RCC 7860 (cell line): ENCODE measurements at regions not wholly inside any gene's neighbourhood (a gene's known extent, or its start where the extent isn't known, plus 50 kb on each side); places are given as distances from the start of the nearest gene placed in this dataset.

ENCODE experiments used
- DNase-seq: peaks from one replicate; pipeline ENCODE4 v3.0.0-alpha.2; 2015; ENCODE audit warnings: low spot score
- FAIRE-seq: peaks from 2 replicates; lab custom pipeline; 2012; peaks lifted over from hg19 to GRCh38; lab: Jason Lieb, UNC

DNA sequence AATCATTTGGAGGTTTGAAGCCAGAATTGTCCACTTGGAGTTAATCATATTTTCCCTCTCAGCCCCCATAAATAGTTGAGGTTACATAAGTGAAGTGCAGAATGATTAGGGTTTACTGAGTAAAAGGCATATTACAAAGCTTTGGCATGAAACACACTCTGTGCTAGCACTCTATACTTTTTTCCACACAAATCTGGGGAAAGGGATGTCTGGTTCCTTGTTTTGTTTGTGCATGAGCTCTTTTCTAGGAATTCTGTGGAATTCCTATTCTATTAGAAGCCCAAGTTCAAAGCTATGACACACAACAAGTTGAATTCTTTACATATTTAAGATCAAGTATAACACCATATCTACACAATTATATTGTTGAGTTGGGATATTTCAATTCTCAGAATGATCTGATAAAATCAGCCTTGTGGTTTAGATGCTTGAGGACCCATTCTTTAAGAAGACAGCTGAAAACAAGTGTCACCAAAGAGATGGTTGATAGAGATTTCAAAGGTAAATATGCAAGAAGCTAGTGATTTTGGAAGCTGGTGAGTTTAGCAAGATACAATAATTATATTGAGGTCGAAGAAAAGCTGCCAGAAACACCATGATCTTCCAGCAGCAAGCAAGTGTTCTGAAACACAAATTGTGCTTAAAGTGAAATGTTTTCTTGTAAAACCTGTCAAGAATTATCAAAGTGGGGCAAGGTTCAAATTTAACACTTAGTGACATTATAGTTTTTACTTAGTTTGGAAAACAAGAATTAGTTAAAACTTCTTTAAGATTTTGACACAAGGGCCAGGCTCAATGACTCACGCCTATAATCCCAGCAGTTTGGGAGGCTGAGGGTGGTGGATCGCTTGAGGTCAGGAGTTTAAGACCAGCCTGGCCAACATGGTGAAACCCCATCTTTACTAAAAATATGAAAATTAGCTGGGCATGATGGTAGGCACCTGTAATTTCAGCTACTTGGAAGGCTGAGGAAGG, 122.6 kb downstream of the INHBA start:
- peak; percentile 94 for FAIRE-seq
- peak; percentile 99 for DNase-seq

DNA sequence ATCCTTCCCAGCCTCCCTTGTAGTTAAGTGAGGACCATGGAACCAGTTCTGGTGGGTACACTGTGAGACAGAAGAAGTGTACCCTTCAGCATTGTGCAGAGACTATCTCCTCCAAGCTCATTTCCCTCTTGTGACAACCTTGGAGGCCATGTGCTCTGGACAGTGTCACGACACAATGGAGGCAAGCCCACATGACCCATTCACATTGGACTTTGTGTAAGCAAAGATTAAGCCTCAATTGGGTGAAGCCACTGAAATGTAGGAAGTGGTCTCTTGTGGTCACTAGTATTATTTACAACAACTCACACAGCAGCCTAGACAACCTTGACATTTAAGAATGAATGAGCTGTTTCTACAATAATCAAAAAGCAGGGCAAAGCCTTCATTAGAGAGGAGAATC, 124.2 kb downstream of the INHBA start:
- DNase-seq (peak; percentile 45), FAIRE-seq (no peak)

DNA sequence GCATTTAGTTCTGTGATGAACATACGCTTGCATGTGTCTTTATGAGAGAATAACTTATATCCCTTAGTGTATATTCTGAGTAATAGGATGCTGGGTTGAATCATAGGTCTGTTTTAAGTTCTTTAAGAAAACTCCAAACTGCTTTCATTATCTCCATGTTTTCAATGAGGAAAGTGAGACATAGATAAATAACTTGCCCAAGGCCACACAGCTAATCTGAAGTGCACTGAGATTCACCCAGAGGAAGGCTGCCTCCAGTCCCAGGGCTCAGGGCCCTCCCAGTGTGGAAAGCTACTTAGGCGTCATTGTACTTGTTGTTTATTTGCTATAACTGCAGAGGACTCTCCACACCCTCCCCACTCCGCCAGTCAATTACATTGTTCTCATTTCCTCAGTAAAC, 126.7 kb downstream of the INHBA start:
- DNase-seq: no peak

DNA sequence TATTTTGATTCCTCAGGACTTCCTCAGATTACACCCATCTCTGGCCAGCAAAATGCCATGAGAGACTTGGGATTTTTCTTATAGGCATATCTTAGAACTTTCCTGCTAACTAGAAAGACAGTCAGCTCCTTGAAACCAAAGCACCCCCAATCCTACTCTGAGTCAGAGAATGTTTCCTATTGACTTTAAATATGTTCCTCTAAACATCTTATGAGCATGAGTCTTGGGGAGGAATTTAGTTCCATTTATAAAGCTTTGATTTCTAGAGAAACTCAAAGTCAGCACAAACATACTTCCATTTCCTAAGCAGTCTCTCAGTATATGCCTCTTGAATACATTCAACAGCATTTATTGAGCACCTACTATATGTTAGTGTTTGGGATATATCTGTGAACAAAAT, 128.5 kb downstream of the INHBA start:
- no peak for FAIRE-seq
- DNase-seq: no peak

More for the DNA sequence above, 126.7 kb downstream of the INHBA start:
- no peak for FAIRE-seq

DNA sequence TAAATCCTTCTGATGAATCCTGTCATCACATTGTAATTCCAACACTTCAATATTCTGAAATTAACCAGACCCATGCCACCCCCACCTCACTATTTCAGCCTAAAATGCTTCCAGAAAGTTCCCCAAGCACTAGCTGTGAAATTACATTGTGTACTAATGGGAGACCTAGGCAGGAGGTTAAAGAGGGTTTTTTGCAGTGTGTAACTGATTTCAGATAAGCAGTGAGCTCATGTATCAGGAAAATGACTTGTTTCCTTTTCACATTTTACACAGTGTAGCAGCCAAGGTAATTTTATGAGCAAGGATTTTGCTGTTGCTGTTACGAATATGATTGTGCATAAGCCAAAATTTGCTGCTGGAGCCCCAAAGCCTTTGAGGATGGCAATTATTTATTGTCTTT, 129.0 kb downstream of the INHBA start:
- no peak for FAIRE-seq
- no peak for DNase-seq

DNA sequence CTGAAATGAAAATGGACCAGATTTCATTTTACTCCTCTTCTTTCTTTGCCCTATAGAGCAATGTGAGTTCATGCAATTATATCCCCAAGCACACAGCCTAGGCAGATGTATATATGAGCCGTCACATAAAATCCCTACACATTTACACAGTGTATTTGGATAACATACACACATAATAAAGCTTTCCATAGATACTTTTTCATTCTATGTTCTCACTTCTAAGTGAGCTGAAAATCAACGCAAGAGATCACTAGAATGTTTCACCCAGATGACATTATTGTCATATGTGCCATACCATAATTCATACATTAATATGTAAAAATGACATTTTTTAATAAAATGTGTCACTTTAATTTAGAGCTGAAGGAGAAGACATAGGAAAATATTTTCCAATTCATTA, 129.4 kb downstream of the INHBA start:
- FAIRE-seq: no peak

DNA sequence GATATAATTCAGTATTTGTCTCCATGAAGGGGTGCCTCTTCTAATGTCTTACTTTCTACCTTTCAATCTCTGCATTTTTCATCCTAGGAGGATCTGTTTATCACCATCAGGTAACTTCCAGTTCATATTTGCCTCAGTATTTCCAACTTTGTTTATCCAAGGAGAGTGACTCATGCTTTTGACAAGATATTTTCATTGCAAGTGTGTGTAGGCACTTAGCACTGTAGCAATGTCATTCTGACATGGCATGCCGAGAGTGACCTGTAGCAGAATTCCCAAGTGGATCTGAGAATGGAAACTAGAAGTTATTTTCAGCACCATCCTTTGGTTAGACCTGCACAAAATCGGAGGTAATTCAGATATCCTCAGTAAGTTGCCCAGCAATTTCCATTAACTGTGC, 129.9 kb downstream of the INHBA start:
- DNase-seq: peak; percentile 86
- peak; percentile 88 for FAIRE-seq

More for the DNA sequence above, 129.4 kb downstream of the INHBA start:
- DNase-seq: no peak

DNA sequence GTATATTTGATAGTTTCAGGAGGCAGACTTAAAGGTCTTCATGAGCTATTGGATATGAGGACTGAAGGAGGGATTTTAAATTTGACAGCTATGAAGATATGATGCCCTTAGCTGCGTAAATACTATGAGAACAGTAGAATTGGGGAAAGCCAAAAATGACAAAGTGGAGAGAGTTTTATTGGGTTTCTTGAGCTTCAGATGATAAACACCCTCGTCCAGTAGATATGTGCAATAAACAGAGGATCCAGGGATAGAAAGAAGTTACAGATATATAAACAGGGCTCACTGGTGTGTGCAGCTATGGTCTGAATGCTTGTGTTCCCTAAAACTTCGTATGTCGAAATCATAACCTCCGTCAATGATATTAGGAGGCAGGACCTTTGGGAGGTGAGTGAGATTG, 131.3 kb downstream of the INHBA start:
- FAIRE-seq (no peak), DNase-seq (no peak)

DNA sequence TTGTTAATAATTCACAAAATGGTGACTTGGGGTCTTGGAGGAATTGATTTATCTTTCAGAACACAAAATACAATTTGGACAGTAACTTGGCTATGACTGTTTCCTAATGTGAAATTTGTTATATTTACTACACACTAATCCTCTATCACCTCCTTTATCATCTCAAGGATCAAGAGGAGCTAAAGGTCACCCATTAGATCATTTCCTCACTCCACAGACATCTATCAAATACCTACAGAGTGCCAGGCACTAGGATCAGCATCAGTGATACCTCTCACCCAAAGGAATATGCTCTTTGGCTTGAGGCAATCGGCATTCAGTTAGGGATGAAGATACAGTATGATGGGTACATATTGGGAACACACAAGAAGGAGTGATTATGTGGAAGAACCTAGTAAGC, 132.1 kb downstream of the INHBA start:
- DNase-seq: peak; percentile 38
- FAIRE-seq: no peak

DNA sequence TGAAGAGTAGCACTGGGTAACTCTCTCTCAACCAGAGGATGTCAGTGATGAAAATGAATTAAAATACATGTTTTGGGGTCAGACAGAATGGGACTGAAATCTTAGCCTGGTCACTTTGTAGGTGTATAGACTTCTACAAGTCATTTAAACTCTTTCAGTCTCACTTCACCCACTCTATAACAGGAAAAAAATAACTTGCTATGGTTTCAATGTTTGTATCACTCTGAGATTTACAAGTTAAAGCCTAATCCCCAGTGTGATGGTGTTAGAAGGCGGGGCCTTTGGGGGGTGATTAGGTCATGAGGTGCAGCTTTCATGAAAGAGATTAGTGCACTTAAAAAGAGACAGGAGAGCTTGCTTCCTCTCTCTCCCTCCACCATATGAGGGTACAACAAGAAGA, 134.8 kb downstream of the INHBA start:
- no peak for FAIRE-seq

DNA sequence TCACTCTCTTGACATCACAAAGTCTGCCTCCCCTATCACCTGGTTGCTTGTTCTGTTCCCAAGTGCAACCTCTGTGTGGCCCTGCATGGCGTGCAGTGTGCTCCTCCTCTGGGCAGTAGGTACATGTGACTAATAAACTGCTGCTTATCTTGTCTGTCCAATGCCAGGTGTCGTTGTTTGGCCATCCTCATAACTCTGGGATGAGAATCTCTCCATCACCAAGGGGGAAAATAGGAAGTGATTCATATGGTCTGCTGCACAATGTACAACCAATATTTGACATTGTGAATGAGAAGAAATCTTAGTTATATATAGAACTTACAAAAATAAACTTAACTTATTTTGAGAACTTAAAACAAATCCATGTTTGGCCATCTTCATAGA, 135.2 kb downstream of the INHBA start:
- DNase-seq: no peak
- no peak for FAIRE-seq

More for the DNA sequence above, 134.8 kb downstream of the INHBA start:
- no peak for DNase-seq

DNA sequence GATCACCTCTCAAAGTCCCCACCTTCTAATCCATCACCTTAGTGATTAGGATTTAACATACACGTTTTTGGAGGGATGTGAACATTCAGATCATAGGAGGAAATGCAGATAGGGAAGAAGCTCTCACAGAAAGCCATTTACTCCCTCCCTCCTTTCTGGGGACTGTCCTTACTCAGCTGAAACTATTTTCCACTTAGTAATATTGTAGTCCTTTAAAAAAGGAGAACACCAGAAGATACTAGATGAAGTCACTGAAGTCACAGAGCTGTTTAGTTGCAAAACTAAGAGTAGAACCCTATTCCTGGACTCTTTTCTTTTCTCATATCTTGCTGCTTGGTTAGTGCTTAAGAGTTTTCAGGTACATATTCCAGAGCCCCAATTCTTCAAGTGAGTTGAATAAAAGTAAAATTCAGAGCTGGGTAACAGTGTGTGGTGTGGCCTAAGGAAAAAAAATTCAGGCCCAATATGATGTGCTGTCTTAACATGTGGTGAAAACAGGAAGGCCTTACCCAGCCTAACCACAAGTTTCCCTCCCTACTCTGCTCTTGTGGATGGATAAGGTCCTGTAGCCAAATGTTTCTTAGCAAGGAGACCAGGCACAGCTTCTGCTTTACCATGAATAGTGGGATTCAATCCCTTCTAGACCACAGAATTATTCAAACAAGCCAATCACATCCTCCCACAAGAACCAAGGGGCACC, 135.7 kb downstream of the INHBA start:
- DNase-seq: no peak
- no peak for FAIRE-seq

DNA sequence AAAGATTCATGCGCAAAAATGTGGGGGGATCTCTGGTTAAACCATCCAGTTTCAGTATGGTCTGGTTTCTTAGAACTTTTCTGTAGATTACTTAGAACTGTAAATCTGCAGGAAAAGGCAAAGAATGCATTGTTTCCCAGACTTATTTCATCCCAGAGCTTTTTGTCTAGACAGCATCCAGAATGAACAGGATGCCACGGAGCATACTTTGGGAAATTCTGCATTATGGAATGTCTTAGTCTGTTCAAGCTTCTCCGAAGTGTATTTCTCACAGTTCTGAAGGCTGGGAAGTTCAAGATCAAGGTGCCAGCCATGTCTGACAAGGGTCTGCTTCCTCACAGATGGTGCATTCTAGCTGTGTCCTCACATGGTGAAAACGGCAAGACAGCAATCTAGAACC, 136.3 kb downstream of the INHBA start:
- DNase-seq: no peak

DNA sequence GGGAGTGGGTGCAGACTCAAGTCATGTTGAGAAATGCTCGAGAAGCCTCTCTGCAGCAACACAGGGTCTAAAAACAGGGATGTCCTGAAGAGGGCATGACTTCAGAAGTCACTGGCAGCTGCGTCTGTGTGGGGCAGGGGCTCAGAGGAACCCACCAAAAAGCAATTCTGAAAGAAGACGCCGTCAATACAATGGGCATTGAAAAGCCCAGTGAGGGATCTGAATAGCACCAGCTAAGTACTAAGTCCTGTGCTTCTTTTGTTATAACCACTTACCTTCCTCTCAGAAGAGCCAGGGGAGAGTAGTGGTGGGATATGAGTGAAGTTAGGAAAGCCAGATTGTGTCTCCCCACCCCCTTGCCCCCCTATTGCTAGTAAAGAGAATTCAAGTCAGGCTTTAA, 137.2 kb downstream of the INHBA start:
- FAIRE-seq: no peak
- DNase-seq: no peak

More for the DNA sequence above, 136.3 kb downstream of the INHBA start:
- FAIRE-seq: no peak

DNA sequence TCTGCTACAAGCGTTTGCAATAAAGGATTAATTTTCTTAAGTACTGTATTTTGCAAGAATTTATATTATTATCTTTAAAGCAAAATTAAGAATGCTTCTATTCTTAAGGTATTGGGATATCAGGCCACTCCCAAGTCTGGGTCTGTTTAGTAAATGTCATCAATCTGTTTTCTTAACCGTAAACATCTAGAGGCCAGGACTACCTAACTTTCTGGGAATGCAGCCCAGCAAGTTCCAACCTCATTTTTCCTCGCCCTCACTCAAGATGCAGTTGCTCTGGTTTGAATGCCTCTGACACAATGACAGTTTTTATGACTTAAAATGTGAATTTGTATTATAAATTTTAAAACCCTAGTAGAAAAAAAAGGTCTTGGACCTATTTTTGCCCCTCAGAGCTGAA, 143.5 kb downstream of the INHBA start:
- no peak for DNase-seq
- no peak for FAIRE-seq

DNA sequence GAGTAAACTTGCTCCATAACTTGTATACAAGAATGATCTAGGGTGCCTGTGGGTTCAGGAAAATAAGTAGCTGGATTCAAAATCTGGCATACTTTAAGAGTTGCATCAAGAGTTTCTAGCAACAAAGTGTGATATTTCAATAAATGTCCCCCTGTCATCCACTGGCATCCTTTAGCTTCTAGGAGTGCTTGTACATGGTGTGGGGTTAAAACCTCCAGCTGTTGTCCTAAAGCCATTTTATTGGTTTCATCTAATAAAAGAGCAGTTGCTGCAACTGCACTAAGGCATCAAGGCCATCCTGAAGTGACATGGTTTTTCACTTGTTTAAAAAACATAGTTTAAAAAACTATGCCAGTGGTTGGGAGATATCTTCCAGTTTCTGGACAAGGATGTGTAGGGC, 148.4 kb downstream of the INHBA start:
- DNase-seq (no peak), FAIRE-seq (no peak)

DNA sequence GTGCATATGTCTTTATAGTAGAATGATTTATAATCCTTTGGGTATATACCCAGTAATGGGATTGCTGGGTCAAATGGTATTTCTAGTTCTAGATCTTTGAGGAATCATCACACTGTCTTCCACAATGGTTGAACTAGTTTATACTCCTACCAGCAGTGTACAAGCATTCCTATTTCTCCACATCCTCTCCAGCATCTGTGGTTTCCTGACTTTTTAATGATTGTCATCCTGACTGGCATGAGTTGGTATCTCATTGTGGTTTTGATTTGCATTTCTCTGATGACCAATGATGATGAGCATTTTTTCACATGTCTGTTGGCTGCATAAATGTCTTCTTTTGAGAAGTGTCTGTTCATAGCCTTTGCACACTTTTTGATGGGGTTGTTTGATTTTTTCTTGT, 152.8 kb downstream of the INHBA start:
- peak; percentile 51 for FAIRE-seq
- DNase-seq: peak; percentile 58

DNA sequence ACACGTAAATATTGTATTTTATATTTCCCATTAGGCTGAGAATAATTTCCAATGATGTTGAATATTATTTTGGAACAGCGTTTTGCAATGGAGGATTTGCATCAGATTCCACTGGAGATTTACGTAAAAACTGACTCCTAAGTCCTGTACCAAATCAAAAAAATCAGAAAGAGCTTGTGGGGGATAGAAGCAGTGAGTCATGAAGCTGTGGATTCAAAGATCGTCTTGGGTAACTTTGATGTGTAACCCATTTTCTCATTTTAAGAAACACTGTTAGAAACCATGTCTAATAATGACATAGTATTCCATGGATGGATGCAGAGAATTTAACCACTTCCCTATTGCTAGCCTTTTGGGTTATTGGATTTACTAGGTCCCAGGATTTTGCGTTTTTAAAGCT, 158.6 kb downstream of the INHBA start:
- no peak for FAIRE-seq
- DNase-seq: no peak

DNA sequence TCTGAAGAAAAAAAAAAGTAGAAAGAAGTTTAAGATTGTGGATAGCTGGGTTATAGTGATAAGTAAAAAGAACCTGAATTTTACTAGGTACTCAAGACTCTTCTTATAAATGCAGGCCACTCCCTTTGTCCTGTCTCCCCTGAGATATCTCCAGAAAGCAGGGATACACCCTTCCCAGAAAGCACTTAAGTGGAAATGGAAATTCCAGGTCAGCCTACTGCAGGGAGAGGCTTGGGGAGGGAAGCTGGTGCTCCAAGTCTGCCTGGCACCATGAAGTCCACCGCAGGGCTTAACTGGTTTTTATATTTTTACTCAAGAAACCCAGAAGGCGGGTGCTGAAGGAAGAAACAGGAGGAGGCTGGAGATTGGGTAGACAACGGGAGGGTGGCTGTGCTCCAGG, 162.3 kb downstream of the INHBA start:
- DNase-seq: no peak

DNA sequence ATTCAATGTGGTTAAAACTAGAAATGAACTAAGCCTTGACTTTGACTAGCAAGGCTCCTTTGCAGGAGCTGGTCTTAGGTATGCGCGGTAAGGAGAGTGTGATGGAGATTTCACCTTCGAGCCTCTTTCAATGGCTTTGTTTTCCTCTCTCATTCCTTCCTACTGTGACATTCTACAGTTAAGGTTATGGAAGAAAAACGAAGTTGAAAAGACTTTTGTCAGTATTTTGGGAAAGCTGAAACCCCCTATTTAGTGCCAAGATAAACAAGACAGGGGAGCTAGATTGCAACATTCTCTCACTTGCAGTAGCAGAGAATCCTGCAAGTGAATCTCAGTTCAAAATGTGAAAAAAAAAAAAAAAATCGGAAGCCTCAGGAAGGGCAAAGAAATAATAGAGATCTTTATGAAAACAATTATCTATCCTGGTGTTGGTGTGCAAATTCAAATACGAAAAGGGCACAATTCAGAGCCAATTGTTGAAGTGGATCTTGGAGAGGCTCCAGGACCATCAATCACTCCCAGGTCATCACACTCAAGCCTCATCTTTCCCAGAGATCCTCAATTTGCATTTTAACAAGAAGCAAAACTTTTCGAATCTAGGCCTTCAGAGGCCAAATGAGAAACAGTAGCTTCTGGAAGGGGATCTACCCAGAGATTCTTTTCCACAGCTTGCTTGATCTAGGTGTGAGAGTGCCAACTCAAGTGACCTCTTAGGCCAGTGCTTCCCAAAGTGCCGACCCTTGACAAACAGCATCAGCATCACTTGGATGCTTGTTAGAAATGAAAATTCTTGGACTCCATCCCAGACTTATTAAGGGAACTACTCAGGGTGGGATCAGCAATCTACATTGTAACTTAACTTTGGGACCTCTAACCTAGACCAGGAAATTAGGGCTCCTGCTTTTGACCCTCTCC, 163.8 kb downstream of the INHBA start:
- FAIRE-seq (no peak), DNase-seq (no peak)

More for the DNA sequence above, 162.3 kb downstream of the INHBA start:
- no peak for FAIRE-seq
